ENCODE measurements at regions not wholly inside any gene's neighbourhood (a gene's known extent, or its start where the extent isn't known, plus 50 kb on each side); places are given as distances from the start of the nearest gene placed in this dataset.
"Not testable (repeated sequence)": the region's sequence is repeated elsewhere in the genome, so short reads cannot be mapped to it uniquely, and the experiment has no call there.

DNA sequence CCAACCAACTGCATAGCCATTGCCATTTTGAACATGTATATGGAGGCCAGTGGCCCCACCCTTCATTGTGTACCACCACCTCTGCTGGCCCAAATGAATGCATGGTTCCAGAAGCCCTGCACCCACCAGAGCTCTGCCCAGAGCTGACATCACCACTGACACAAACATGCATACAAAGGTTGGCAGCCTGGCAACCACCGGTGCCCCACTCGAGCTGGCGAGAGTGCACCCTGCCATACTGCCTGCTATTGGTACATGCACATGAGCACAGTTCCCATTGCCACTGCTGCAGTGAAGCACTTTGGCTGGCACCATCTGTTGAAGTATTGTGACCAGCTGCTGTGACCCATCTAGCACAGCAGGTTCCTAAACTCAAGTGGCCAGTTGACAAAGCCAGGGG lies 1564.9 kb downstream of the OLFM4 start:
- no peak for DNase-seq (ENCODE audit: low read depth)

DNA sequence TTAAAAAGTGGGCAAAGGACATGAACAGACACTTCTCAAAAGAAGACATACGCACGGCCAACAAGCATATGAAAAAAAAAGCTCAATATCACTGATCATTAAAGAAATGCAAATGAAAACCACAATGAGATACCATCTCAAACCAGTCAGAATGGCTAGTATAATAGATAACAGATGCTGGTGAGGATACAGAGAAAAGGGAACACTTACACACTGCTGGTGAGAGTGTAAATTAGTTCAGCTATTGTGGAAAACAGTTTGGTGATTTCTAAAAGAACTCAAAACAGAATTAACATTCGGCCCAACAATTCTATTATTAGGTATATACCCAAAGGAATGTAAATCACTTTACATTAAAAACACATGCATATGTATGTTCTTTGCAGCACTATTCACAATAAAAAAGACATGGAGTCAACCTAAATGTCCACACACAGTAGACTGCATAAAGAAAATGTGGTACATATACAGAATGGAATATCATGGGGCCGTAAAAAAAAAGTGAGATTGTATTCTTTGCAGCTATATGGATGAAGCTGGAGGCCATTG lies 1569.0 kb downstream of the OLFM4 start:
- DNase-seq (ENCODE audit: low read depth): no peak

DNA sequence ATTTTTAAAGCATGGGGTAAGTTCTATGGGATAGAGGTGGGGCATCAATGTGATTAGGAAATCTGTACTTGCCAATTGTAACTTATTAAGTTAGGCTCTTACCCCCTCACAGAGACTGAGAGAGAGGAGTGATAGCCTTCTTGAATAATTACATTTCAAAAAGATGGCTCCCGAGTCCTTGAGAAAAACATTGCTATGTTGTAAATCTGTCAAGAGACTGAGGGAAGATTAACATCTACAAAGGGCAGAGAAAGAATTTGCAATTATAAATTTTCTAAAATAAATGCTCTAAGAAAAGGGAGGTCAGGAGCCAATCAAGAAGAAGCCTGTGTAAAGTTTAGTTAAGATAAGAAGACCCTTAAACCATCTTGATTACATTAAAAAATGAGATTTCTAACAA lies 1570.8 kb downstream of the OLFM4 start:
- DNase-seq (ENCODE audit: low read depth): no peak

DNA sequence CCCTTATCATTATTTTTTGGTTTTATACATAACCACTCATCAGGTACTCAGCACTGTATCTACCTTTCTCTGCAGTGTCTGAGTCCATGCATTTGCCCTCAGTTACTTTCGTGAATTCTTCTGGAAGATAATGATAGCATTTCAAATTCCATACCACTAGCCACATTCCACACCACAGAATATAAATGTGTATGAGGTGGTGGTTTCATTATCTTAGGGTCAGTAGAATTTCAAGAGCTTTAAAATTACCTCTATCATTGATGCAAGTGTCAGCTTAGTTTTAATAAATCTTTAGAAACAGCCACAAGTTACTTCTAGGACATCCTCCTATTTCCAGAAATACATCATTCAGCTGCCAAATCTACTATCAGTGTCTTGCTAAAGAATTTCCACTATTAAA lies 1578.3 kb downstream of the OLFM4 start:
- no peak for DNase-seq (ENCODE audit: low read depth)

DNA sequence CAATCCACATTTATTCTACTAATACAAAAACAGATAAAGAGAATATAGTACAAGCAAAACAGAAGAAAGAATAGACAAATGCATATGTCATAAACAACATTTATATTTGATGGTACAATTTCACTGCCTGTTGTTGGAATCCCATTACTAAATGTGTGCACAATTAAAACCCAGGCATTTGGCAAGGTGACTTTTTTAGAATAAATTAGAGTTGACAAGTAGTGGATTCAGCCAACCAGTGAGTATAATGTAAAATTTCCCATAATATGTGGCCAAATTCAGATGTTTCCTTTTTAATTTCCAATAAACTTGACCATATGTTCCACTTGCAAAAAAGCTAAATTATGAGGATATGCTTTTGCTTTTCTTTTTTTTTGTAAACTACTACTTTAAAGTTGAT lies 1578.8 kb downstream of the OLFM4 start:
- no peak for DNase-seq (ENCODE audit: low read depth)

DNA sequence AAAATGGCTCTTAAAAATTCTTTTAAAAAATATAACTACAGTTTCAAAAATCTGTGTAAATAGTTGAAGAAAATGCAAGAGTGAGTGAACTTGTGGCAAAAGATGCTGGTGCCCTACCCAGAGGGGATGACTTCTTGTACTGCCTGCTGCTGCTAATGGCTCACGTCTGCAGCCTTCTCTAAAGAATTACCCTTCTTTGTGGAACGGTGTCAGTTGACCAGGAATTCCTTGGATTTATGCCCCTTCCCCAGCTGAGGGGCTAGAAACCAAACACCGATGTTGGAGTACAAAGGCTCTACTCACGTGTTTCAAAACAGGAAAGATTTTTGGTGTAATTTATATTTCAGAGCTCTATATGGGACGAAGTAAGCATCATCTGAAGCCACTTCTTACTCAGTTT lies 1582.8 kb downstream of the OLFM4 start:
- no peak for DNase-seq (ENCODE audit: low read depth)

DNA sequence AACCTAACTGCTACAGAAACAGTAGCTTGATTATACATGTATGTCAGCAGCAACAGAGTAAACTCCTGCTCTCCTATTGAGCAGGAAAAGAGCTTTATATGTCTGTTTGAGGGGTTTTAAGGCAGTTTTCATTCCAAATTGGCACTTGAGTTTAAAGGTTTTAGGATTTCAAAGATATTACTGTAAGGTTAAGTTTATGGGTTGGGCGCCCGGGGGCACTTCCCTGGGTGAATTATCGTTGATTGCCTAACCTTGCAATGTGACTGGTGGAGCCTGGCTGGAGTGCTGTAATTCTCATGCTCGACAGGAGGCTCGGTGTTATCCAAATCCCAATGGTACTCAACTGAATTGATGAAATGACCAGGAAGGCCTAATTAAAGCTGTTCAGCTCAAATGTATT lies 1586.1 kb downstream of the OLFM4 start:
- no peak for DNase-seq (ENCODE audit: low read depth)

DNA sequence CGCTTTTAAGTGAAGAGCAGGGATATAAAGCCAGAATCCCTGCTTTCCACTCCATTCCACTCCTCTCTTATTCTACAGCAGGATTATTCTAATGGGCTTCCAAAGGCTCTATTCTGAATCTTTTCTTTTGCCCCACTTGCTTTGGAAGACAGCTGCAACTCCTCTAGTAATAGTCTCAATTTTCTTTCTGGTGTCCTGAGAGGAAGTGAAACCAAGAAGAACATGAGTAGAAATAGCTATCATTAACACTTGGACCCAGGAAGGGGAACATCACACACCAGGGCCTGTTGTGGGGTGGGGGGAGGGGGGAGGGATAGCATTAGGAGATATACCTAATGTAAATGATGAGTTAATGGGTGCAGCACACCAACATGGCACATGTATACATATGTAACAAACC lies 1597.9 kb downstream of the OLFM4 start:
- not testable (repeated sequence) for DNase-seq (ENCODE audit: low read depth)

DNA sequence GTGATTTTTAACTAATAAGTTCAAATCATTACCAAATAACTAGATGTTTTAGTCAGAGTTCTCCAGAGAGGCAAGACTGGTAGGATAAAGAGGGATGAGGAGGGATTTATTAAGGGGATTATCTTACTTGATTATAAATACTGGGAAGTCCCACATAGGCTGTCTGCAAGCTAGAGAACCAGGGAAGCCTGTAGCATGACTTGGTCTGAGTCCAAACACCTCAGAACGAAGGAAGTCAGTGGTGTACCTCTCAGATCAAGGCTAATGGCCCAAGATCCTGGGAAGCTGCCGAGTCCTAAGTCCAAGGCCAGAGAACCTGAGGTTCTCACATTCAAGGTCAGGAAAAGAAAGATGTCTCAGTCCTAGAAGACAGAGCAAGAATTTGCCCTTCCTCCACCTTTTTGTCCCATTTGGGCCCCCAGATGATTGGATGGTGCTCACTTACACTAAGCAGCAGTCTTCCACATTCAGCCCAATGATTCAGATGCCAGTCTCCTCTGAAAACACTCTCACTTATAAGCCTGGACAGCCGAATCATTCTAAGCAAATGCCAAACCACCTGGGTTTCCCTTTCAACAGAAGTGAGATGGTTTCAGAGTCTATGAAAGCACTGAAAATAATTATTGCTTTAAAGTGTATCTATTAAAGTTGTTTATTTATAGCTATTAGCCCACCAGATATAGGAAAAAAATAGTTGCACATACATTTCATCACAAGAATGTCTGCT lies 1599.2 kb downstream of the OLFM4 start:
- no peak for DNase-seq (ENCODE audit: low read depth)

DNA sequence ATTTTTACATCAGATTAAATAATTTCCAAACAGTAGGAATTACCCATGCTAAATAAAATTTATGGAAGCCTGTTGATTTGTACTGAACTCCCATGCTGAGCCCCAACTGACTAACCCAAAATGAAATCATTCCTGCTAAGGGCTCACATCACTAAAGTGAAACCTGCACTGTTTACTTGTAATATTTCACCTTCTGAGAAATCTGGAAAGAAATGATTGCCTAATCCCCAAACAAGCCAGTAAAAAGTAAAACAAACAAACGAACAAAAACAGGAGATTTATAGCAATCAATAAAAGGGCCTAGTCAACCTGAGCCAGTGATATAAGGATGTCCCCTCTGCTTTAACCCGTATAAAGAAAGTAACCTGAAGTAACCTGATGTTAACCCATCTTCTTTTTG lies 1599.8 kb downstream of the OLFM4 start:
- DNase-seq (ENCODE audit: low read depth): no peak

DNA sequence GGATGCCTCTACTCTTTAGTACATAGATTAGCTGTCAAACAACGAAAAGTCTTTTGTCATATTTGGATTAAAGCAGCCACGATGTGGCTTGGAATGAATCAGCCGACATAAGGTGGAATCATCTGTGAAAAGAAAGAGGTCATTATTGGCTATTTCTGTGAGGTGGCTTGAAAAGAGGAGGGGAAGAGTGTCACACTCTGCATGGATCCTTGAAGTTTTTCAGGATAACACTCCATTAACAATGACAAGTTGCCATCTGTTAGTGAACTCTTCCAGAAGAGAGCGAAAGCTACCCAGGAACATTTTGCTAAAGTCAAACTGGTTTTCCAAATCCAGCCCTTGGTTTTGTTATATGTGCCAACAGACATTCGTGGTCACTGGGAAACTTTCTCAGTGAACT lies 1604.8 kb downstream of the OLFM4 start:
- no peak for DNase-seq (ENCODE audit: low read depth)

DNA sequence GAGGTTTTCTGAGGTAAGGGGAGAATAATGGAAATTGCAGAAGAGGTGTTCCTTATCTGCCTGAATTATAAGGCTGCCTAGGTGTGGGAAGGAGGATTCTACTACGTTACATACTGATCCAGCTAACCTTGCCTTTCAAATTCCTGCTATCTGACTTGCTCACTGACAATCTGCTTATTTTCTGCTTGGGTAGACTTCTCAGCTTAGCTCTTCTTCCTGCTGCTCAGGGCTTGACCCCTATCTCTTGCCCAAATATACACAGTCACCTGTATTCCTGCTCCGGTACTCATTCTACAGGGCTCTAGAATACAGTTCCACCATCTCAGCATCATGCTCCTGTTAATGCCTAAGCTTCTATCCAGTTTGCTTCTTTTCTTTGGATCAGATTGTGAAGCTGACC lies 1607.6 kb downstream of the OLFM4 start:
- no peak for DNase-seq (ENCODE audit: low read depth)

DNA sequence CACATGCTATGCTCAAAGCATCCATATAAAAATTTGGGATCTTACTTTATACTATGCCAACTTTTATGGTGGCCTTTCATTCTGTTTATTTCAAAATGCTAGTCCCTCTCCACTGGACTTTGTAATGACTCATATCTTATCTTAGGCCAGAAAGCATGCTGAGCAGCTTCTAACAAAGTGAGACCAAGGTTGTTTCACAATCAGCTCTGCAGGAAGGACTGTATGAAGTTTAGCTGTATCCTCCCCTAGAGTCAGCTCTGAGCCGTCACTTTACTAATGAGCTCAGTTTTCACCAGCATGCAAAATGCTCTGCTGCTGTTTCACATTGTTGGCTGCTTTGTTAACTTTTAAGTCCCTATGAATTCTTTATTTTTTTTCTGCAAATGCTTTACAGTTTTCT lies 1608.8 kb downstream of the OLFM4 start:
- no peak for DNase-seq (ENCODE audit: low read depth)

DNA sequence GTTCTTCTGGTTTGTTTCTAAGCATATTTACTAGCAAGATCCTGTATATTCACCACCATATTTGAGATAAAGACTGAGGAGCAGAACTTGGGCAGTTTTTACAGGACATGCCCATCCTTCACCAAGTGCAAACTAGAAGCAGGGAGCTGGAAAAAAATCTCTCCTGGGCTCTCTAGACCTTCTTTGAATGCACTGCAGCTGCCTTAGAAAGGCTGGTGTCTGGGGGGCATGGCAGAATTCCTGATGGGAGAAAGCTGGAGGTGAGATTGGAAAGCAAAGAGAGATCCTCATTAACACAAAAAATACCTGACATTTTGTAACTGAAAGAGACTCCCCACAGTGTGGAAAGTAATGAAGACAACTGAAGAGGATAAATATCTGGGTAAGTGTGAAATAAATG lies 1612.1 kb downstream of the OLFM4 start:
- DNase-seq (ENCODE audit: low read depth): no peak

DNA sequence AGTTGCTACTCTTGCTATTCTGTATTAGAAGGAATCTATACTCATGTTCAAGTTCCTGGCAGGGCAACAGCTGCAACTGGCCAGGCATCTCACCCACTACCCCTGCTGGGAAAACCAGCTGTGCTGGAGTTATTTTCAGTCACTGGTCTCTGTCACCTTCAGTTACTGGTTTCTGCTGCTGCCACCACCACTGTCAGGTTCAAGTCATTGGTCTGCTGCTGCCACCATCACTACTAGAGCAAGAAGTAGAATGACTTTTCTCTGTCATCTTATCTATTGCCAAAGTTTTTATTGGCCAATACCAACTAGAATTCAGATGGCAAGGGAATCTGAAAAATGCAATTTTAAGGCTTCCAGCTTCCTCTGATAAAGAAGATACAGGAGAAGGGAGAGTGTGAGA lies 1615.2 kb downstream of the OLFM4 start:
- no peak for DNase-seq (ENCODE audit: low read depth)

DNA sequence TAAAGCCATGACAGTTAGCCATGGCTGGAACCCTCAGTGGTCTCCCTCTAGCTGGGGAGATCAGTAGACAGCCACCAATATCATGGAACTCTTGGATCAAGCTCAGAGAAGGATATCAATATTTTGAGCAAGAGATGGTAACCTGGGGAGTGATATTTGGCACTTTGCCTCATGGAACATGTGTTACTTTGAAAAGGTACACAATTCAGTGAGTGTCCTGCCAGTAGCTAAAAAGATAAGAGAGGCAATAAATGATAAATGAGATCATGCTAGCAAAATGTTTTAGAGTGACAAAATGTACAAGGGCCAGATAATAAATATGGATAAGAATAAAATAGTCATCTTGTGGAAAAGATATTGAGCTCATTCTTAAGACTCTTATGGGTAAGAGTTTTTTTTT lies 1618.7 kb downstream of the OLFM4 start:
- no peak for DNase-seq (ENCODE audit: low read depth)

DNA sequence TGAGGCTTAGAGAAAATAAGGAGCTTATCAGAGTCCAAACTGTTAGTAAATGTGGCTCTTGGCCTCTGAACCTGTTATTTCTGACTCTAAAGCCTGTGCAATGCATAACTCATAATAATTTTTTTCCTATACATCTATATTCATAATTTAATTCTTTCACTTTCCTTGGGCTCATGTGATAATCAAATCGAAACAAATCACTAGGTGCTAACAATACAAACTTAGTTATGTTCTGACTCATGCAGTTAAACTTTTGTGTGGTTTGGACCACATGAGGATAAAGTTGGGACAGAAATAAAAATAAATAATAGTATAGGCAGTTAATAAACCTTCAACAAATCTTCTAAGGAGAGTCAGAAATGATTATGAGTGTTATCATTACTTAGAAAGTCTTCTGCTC lies 1629.0 kb downstream of the OLFM4 start:
- DNase-seq (ENCODE audit: low read depth): no peak

DNA sequence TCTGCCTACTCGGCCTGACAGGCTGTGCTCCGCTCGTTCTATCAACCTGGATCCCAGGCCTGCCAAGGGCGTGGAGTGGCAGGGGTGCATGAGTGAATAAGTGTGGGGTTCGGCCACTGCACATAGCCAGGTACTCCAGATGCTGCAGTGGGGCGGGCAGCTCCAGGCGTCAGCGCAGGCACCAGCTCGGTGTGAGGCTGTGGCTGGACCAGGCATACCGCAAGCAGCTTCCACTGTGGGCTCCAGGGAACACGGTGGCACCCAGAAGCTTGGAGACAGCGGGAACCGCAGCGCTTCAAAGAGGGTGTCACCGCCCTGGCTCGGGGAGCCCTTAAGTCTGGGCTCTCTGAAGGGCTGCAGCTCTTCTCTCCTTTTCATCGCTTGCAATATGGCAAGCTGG lies 1630.2 kb downstream of the OLFM4 start:
- no peak for DNase-seq (ENCODE audit: low read depth)

DNA sequence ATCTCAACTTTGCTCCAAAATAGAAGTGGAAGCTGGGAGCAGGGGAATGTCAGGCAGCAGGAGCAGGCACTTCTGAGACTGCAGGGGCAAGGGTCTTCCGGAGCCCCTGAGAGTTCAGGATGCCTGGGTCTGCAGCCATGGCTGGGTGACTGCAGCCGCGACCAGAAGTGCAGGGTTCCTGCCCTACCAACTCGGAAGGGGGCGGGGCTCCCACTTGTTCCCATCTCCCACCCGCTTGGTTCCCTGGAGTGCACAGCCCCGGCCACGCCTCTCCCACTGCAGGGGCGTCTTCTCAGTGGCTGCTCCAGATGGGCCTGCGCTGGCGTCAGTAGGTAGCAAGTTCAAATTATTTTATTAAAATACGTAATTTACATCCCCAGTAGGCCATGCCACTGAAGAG lies 1631.7 kb downstream of the OLFM4 start:
- DNase-seq (ENCODE audit: low read depth): no peak

DNA sequence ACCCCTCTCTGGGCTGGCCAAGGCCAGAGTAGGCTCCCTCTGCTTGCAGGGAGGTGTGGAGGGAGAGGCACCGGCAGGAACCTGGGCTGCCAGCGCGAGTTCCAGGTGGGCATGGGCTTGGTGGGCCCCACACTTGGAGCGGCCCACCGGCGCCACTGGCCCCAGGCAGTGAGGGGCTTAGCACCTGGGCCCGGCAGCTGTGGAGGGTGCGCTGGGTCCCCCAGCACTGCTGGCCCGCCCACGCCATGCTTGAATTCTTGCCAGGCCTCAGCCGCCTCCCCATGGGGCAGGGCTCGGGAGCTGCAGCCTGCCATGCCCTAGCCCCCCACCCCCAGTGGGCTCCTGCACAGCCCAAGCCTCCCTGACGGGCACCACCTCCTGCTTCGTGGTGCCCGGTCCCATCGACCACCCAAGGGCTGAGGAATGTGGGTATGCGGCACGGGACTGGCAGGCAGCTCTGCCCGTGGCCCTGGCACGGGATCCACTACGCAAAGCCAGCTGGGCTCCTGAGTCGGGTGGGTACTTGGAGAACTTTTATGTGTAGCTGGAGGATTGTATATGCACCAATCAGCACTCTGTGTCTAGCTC lies 1648.0 kb downstream of the OLFM4 start:
- DNase-seq (ENCODE audit: low read depth): no peak

DNA sequence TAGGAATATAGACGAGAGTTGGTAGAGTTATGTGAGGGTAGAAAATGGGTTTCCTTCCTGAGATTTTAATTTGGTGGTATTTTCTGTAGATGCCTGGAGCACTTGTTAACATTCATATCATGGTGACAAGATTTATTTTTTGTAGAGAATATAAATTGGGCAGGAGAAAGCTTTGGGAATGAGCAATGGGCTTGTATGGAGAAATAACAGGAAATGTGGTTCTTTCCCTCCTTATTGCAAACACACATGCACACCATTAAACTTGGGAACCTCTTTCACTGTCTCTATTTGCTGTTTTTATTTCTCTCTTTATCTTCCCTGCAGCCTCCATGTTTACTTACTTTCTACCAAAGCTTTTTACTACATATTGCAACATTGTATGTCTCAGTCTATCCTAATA lies 1653.6 kb downstream of the OLFM4 start:
- no peak for DNase-seq (ENCODE audit: low read depth)

DNA sequence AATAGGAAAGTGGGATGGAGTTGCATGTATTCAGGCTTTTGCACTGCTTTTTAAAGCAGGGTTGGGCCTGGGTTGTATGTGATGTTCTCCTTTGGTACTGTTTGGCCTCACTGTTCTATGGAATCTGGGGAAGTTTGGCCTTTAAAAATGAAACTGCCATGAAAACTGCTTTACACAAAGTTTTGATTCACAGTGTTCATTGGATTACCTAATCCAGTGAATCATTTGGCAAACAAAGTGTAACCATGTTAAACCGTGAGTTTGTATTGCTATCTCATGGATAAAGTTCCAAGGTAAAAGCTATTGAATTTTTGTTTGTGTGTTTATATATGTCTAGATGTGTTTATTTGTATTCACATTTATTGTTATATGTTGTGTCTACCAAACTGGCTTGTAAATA lies 1658.6 kb downstream of the OLFM4 start:
- DNase-seq (ENCODE audit: low read depth): no peak

DNA sequence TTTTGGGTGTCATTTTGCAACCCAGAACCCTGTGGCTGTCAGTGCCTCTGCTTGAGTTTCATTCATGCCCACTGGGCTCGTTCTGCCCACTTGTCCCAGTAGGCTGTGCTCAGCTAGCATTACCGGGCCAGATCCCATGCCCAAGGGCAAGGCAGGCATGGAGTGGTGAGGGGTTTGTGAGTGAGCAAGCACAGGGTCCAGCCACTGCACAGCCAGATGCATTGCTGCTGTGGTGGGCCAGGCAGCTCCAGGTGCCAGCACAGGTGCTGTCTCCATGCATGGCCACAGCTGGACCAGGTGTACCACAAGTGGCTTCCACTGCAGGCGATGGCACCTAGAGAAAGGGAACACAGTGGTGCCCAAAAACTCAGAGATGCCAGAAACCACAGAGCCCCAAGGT lies 1671.2 kb downstream of the OLFM4 start:
- DNase-seq (ENCODE audit: low read depth): no peak

DNA sequence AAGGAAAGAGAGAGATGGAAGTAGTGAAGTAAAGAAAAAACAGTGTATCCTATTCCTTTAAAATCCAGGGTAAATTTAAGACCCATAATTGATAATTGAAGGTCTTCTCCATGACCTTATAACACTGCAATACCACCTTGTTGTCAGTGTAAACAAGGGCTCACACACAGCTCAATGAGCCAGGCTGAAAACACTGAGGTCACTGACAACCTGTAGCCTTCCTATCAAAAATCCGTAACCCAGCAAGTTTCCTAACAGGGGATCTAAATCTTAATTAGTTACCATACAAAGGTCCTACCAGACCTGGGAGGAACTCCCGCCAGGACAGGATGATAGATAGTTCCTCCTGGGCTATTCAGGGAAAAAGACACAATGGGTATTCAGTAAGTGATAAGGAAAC lies 1677.1 kb downstream of the OLFM4 start:
- DNase-seq (ENCODE audit: low read depth): no peak
